ENCODE measurements at regions not wholly inside any gene's neighbourhood (a gene's known extent, or its start where the extent isn't known, plus 50 kb on each side); places are given as distances from the start of the nearest gene placed in this dataset.

GRCh38 chr14:24693353-24693737 is 59.4 kb upstream of the GZMB start:
- no peak for DNase-seq (ENCODE audit: low read depth)

GRCh38 chr14:24692382-24693352 is 58.7 kb upstream of the GZMB start:
- no peak for DNase-seq (ENCODE audit: low read depth)

GRCh38 chr14:24690492-24690891 is 56.5 kb upstream of the GZMB start:
- DNase-seq (ENCODE audit: low read depth): no peak

- DNase-seq (ENCODE audit: low read depth): no peak
Measured at GRCh38 chr14:24688030-24688658, 54.2 kb upstream of the GZMB start.

Data from HS-5 (cell line).